ENCODE measurements at regions not wholly inside any gene's neighbourhood (a gene's known extent, or its start where the extent isn't known, plus 50 kb on each side); places are given as distances from the start of the nearest gene placed in this dataset.

- DNase-seq (ENCODE audit: low read depth in 2 of 2) = no peak
Observed at GRCh38 chr15:75134748-75135147, 66.9 kb upstream of the C15orf39 start.

DNA sequence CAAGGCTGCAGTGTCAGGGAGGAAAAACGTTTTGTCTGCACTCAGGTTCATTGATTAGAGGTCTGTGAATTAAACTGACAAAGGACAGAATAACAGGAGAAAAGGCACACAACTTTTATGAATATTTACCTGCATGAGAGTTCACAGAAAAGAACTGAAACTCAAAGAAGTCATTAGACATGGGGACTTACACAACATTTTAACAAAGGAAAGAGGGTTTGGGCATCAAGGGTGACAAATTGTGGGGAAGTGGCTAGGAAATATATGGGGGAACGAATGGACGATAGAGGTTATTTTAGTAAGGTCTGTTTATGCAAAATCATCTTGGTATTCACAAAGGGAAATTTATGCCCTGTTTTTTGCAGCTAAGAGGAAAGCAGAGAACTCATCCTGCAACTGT, 65.6 kb upstream of the C15orf39 start:
- DNase-seq (ENCODE audit: low read depth in 2 of 2) = no peak

GRCh38 chr15:75136758-75137157, 64.9 kb upstream of the C15orf39 start:
- DNase-seq (ENCODE audit: low read depth in 2 of 2) = no peak

GRCh38 chr15:75138016-75138999, 63.4 kb upstream of the C15orf39 start:
- DNase-seq (ENCODE audit: low read depth in 2 of 2) = no peak

DNA sequence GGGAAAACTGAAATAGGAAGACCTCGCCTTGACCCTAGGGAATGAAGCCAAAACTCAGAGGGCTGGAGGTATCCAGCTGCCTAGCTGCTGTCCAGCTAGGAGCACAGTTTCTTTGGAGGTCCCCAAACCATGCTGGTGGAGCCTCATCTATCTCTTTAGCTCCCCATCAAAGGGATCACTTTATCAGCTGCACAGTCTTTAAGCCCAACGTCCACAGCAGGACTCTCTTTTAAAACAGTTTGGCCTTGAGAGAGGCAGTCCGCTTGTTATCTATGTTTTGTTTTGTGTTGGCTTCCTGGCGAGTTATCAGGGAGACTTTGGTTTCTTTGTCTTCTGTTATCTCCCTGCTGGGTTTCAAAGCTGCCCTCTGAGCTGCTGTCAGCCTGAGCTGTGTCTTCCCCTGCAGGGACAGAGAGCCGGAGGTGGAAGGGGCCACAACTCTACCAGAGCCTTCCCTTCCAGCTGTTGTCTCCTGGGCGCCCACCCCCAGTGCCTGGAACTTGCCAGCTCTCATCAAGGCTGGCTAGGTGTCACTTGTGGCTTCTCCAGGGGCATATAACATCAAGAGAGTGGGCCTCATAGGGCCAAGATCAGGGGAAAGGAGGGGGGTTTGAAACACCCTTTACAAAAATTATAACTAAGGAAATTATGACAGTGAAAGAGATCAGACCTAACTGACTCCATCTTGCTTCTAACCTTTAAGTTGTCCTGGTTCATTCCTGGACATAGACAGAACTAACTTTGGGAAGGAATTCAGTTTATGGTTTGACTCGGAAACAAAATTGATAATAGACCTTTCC, 61.4 kb upstream of the C15orf39 start:
- no peak for DNase-seq (ENCODE audit: low read depth in 2 of 2)

GRCh38 chr15:75142499-75142898, 59.2 kb upstream of the C15orf39 start:
- DNase-seq (ENCODE audit: low read depth in 2 of 2) = no peak

DNA sequence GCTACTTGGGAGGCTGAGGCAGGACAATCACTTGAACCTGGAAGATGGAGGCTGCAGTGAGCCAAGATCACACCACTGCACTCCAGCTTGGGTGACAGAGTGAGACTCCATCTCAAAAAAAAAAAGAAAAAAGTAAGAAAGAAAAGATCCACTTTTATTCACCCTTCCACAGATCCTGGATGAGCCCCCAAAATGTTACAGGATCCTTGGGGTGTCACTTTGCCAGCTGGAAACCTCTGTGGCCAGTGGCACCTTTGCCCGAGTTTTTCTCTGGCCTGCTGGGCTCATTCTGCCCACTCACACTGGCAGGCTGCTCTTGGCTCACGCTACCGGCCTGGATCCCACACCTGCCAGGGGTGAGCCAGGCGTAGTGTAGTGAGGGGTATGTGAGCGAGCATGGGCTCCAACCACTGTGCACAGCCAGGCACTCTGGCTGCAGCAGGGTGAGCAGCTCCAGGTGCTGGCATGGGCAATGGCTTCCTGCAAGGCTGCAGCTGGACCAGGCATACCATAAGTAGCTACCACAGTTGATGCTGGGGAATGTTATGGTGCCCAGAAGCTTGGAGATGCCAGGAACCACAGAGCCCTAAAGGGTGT, 57.8 kb upstream of the C15orf39 start:
- no peak for DNase-seq (ENCODE audit: low read depth in 2 of 2)

DNA sequence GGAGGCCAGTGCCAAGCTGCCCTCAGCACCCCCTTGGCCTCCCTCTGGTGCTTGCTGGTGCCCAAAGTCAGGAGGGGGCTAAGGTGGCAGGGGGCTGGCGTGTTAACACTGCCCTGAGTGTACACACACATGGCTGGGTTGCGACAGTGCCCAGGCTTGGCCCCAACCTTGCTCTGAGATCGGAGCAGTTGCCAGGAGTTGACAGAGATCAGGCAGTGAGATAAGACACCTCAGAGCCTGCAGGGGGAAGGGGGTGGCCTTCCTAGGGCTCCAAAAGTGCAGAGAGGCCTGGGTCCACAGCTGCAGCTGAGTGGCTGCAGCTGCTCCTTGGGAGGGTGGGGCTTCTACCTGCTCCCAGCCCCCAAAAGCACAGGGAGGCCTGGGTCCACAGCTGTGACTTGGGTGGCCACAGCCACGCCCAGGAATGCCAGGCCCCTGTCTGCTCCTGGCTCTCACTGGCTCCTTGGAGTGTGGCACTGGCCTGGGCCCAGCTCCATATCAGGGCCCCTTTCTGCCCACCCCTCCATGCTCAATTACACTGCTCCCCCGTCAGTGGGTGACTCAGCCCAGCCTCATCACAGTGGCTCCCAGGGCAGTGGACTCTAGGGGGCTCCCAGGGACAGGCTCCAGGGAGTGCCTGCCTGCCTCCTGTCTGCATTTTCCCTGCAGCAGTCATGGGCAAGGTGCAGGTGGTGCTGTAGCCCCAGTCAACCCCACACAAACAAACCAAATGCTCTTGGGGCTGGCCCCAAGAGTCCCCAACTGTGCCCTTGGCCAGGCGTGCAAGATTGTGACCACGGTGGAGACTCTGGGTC, 56.4 kb upstream of the C15orf39 start:
- no peak for DNase-seq (ENCODE audit: low read depth in 2 of 2)

DNA sequence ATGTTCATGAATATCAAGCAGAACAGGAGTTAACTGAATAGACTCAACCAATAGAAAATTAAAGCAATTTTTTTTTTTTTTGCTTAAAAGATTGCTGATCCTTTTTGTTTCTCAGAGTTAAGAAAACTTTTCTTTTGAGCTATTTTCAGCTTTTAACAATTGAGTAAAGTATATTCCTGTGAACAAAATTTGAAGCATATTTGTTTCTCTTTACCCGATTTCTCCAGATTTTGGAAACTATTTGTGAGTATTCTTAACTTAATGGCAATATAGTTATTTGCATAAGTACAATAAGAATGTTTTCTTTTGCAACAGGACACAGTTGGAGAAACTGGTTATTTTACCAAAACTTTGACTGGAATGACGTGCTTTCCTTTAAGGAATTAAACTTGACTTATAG, 53.4 kb upstream of the C15orf39 start:
- no peak for DNase-seq (ENCODE audit: low read depth in 2 of 2)

GRCh38 chr15:75149867-75150709, 51.6 kb upstream of the C15orf39 start:
- peak; percentile 6 to 11 for DNase-seq (ENCODE audit: low read depth in 2 of 2)

DNA sequence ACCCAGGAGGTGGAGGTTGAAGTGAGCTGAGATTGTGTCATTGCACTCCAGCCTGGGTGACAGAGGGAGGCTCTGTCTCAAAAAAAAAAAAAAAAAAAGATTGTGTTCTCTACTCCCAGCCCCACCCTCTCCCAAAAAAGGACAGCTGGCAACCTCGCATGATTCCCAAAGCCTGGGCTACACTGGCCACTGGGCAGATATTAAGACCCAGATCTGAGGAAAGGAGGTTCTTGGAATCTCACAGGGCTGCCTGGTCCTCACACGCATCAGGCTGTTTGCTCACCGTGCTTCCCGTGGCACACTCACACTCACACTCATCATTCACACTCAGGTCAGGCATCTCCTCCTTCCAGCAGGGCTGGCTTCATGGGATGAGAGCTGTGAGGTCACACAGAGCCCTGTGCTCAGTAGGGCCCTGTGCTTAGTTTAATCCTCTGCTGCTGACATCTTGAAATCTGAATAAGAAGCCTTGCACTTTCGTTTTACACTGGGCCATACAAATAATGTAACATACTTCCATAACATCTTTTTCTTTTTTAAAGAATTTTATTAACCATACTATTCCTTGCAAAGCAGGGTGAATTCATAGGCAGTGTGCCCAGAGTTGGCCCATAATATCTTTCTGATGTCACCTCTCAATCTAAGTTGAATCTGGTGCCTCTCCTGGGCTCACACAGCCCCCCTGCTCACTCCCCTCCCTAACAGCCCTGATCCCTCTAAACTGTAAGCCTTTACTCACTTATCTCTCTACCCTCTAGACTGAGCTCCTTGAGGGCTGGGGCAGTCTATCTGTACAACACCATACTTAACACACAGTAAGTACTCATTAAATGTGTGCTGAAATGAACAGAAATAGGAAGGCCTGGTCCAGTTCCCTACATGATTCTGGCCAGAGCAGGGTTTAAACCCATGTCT, 50.2 kb upstream of the C15orf39 start:
- DNase-seq (ENCODE audit: low read depth in 2 of 2) = no peak

Measured in stimulated activated CD8-positive, alpha-beta memory T cell treated with anti-CD3 and anti-CD28 coated beads, Interleukin-15, amount 100 ng/mL, for 48 hours (primary cell).